PFSK-1 (cell line): ENCODE measurements at regions not wholly inside any gene's neighbourhood (a gene's known extent, or its start where the extent isn't known, plus 50 kb on each side); places are given as distances from the start of the nearest gene placed in this dataset.

Experiments used
- POLR2AphosphoS5 ChIP-seq: IDR thresholded peaks from 2 replicates; pipeline ENCODE4 v1.6.1; 2012; ENCODE audit warnings: low read depth, mild to moderate bottlenecking, control low read depth, low read length, moderate library complexity
- REST ChIP-seq, 2 experiments: IDR thresholded peaks; 2 replicates each; pipeline versions ENCODE4 v1.6.1 to v1.8.0; 2011 to 2012; ENCODE audit warnings: low read depth in 2 of 2, low read length in 2 of 2, control low read depth in 1 of 2, inconsistent platforms in 1 of 2, mild to moderate bottlenecking in 1 of 2, moderate library complexity in 1 of 2; ENCODE audit not compliant: insufficient read depth in 1 of 2

- TF ChIP-seq POLR2AphosphoS5 (no peak), REST (IDR thresholded peaks at IDR 0.05; ENCODE audit: insufficient read depth in 1 of 2, low read depth in 2 of 2, low read length in 2 of 2) (no peak)
These were observed 321.0 kb upstream of the TGFBR2 start for GRCh38 chr3:30285188-30286006.
